Body of pancreas (tissue), 4 donors: ENCODE measurements at regions not wholly inside any gene's neighbourhood (a gene's known extent, or its start where the extent isn't known, plus 50 kb on each side); places are given as distances from the start of the nearest gene placed in this dataset.
"Not testable (repeated sequence)": the region's sequence is repeated elsewhere in the genome, so short reads cannot be mapped to it uniquely, and the experiment has no call there.

Experiments
- CTCF ChIP-seq, 7 experiments: fragments of 450-650 bp in 4 of 7; fragments of 200-600 bp in 3 of 7; sonication (generic) in 3 of 7; IDR thresholded peaks; one replicate each; pipeline ENCODE4 v1.5.1; 2016 to 2019; ENCODE audit warnings: antibody characterized with exemption in 7 of 7
- POLR2A ChIP-seq, 3 donors: fragments of 450-650 bp; IDR thresholded peaks; one replicate each; pipeline ENCODE4 v1.6.1; 2016; ENCODE audit warnings: antibody characterized with exemption in 3 of 3, mild to moderate bottlenecking in 2 of 3

- TF ChIP-seq CTCF, POLR2A (IDR thresholded peaks at IDR 0.05): not testable (repeated sequence)
These were observed 95.1 kb upstream of the TAS2R1 start for GRCh38 chr5:9725265-9725664.
